HG03565 (cell line): ENCODE measurements at regions not wholly inside any gene's neighbourhood (a gene's known extent, or its start where the extent isn't known, plus 50 kb on each side); places are given as distances from the start of the nearest gene placed in this dataset.
"Not testable (repeated sequence)": the region's sequence is repeated elsewhere in the genome, so short reads cannot be mapped to it uniquely, and the experiment has no call there.

ENCODE experiments used
- ATAC-seq: cut with Tn5 transposase; IDR thresholded peaks from one replicate; pipeline ENCODE4 v1.9.1; 2021; ENCODE audit warnings: mild to moderate bottlenecking, moderate library complexity; ENCODE audit not compliant: unreplicated experiment

DNA sequence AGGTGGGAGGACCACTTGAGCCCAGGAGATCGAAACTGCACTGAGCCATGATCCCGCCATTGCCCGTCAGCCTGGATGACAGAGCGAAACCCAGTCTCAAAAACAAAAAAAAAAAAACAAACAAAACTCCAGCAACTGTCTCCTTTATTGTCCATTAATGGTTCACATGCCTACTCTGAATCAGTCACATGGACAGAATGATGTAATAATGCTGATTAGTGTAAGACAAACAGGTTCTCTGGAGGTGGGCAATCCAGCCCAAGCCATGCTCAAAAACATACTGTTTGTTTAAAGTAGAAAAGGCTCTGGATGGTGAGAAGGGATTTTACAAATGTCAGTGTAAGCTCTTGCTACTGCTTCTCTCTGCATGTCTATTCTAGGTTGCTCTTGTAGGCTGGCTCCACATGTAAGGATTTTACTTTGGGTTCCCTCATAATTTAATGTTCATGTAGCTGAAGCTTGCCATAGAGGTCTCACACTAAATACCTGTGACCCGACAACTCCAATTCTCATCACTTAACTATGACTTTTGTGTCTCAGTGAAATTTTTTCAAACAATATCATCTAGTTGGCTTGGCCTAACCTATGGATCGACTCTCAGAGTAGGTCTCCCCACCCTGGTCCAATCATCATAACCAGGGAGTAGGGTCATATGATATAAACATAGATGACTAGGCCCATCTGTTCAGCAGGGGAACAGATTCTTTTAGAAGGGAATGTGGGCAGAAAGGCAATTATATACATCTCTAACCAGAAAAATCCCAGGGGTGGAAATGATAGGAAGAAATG lies 83.9 kb upstream of the SLC39A10 start:
- ATAC-seq: no peak

DNA sequence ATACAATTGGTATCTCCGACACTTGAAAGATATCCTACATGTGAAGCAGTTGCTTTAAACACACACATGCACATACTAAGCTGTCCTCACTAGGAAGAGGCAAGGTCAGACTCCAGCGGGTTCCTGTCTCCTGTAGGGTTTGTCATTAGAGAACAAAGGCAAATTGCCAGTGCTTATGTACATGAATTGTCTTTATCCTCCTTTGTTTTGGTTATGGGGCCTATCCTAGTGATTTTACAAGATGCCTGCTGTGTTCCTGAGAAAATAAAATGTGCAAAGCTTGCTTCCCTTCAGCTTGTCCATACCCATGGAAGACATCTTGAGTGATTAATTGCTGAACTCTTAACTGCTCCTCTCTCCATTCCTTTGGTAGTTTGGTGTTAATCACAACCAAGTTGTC lies 86.7 kb upstream of the SLC39A10 start:
- ATAC-seq: no peak

- no peak for ATAC-seq
These were observed 87.8 kb upstream of the SLC39A10 start for GRCh38 chr2:195569255-195569654.

DNA sequence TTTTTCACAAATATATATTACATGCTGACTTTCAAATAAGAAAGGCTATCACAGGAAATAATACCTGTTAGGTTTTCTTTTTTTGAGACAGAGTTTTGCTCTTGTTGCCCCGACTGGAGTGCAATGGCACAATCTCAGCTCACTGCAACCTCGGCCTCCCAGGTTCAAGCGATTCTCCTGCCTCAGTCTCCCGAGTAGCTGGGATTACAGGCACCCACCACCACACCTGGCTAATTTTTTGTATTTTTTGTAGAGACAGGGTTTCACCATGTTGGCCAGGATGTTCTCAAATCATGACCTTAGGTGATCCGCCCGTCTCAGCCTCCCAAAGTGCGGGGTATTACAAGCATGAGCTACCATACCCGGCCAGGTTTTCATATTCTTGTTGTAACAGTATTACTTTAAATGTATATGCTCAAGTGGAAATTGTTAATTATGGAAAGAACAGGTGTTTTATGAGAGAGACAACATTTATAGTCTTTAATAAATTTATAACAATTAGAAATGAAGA lies 92.3 kb upstream of the SLC39A10 start:
- not testable (repeated sequence) for ATAC-seq

DNA sequence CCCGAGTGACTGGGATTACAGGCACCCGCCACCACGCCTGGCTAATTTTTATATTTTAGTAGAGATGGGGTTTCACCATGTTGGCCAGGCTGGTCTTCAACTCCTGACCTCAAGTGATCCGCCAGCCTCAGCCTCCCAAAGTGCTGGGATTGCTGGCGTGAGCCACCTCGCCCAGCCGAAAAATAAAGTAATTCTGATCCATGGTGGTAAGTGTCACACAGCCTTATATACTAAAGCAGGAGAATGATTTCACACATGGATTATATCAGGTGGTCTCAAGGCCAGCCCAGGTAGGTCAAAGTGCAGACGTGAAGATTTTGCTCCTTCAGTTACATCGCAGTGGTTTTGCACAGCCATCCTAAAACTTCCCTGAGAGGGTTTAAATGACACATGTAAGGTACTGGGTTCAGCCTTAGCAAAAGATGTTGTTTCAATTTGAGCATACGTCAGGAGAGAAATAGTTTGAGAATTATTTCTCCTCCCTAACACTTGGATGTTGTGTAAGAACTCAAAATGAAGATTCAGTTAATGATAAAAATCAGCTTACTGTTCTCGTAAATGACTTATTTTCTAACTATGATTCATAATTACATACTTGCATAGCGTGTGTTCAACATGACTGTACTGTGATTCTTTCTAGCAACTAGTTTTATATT lies 93.0 kb upstream of the SLC39A10 start:
- no peak for ATAC-seq

- no peak for ATAC-seq
These were observed 94.2 kb upstream of the SLC39A10 start for GRCh38 chr2:195562570-195563566.

- peak; percentile 41 for ATAC-seq
These were observed 95.7 kb upstream of the SLC39A10 start for GRCh38 chr2:195561116-195561921.

- no peak for ATAC-seq
These were observed 96.7 kb upstream of the SLC39A10 start for GRCh38 chr2:195560209-195560895.

DNA sequence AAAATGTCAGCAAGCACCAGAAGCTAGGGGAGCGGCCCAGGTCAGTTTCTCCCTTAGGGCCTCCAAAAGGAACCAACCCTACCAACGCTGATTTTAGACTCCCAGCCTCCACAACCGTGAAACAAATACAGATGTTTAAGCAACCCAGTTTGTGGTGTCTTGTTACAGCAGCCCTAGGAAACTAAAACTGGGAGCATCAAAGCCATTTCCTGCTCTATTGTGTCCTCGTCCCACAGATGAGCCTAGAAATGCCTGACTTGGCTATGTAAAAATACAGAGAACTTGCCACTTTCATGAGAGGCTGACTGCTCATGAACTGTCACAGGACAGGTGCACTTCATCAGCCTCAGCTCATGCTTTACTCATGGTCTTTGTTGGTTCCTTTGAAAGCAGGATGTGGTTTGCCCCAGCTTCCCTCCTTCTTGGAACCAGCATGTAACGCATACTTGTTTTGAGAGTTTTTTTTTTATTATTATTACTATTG lies 97.6 kb upstream of the SLC39A10 start:
- ATAC-seq: peak; percentile 81

GRCh38 chr2:195555971-195556370 lies 101.1 kb upstream of the SLC39A10 start:
- no peak for ATAC-seq

GRCh38 chr2:195552581-195552980 lies 104.4 kb upstream of the SLC39A10 start:
- ATAC-seq: no peak

DNA sequence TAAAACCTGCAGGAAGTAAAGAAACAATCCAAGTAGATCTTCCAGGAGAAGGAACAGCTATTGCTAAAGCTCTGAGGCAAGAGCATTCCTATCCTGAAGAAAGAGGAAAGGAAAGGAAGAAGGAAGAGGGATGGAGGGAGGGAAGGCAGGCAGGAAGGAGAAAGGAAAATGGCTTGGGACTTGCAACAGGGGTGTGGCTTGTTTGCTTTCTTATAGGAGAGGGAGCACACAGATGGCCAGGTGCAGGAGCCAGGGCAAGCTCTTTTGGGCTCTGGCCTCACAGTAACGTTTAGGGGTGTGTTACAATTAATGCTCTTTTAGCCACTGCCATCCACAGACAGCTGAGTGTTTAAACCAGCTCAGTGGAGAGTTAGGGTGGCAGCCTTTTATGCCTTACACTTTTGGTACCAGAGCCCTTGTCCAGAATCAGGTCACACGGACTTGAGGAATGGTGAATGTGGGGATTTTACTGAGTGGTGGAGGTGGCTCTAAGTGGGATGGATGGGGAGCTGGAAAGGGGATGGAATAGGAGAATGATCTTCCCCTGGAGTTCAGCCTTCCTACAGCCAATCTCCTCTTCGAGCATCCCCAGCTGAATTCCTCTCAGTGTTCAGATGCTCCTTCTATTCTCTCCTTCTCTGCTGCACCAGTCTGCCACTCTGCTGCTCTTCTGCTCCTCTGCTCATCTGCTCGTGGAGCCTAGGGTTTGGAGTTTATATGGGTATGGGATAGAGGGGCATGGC lies 108.7 kb upstream of the SLC39A10 start:
- no peak for ATAC-seq

- not testable (repeated sequence) for ATAC-seq
These were observed 109.7 kb upstream of the SLC39A10 start for GRCh38 chr2:195547268-195547840.

DNA sequence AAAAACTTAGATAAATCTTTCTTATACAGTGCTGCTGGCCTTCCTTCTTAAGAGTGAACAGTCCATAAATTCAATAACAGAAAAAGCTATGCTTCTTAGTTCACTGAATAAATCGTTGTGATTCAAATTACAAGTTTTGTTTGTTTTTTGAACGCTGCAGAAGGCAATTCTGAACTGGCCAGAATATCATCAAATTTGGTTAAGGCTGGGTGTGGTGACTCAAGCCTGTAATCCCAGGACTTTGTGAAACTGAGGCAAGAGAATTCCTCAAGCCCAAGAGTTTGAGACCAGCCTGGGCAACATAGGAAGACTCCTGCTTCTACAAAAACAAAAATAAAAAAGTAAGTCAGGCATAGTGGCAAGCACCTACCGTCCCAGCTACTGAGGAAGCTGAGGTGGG lies 111.2 kb upstream of the SLC39A10 start:
- no peak for ATAC-seq

GRCh38 chr2:195543902-195544894 lies 112.8 kb upstream of the SLC39A10 start:
- peak; percentile 93 for ATAC-seq

GRCh38 chr2:195543063-195543462 lies 114.0 kb upstream of the SLC39A10 start:
- no peak for ATAC-seq

- no peak for ATAC-seq
These were observed 115.0 kb upstream of the SLC39A10 start for GRCh38 chr2:195542067-195542466.
